Jurkat, Clone E6-1 (cell line): ENCODE measurements at regions not wholly inside any gene's neighbourhood (a gene's known extent, or its start where the extent isn't known, plus 50 kb on each side); places are given as distances from the start of the nearest gene placed in this dataset.

Source experiments
- DNase-seq: peaks from one replicate; pipeline ENCODE4 v3.0.0-alpha.2; 2011; ENCODE audit warnings: low read depth, low spot score
- H3K4me3 ChIP-seq: 2 replicates; pipeline ENCODE4 v1.5.1; 2011; ENCODE audit warnings: mild to moderate bottlenecking, low read length, control low read depth, moderate library complexity

GRCh38 chr2:219758907-219759680 is 131.7 kb downstream of the SLC4A3 start:
- no peak for DNase-seq
- H3K4me3 ChIP-seq: no peak overlapping the region

- no peak overlapping the region for H3K4me3 ChIP-seq
- DNase-seq: no peak
These were observed 132.4 kb downstream of the SLC4A3 start for GRCh38 chr2:219759801-219760200.

GRCh38 chr2:219765231-219765911 is 137.9 kb downstream of the SLC4A3 start:
- peak; percentile 4 for DNase-seq
- H3K4me3 ChIP-seq: no peak overlapping the region

- no peak overlapping the region for H3K4me3 ChIP-seq
- DNase-seq: no peak
These were observed 139.2 kb downstream of the SLC4A3 start for GRCh38 chr2:219766658-219767057.

DNA sequence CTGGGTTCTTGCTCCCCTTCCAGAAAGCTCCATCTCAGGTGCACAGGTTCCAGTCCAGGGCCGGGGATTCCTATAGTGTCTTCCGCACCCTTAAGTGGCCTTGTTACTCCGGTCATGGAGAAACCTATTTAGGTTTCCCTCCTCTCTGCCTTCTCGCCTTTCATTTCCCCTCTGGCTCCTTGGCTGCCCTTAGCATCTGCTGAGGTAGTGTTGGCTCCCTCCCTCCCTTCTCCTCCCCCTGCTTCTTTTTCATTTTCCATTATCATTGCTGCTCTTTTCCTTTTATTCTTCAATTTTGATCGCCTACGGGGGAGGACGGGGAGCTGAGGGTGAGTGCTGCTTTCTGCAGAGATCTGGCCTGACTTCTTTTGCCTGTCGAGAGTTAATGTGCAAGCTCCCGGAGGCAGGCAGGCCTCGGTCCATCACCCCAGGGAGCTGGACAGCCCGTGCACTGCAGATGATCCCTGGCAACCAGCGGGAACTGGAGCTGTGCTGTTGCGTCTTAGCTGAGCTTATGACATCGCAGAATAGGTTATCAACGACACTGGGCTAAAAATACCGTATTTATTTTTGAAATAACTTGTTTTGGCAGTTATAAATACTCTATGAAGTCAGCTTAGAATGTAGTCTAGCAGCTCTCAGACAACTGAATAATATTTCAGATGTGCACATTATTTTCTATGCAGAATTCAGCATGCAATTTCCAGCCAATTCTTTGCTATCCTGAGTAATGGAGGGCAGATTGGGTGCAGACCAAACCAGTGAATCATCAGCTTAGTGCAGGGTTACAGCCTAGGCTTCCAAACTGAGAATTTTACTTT is 141.9 kb downstream of the SLC4A3 start:
- no peak for DNase-seq
- no peak overlapping the region for H3K4me3 ChIP-seq

- no peak for DNase-seq
- no peak overlapping the region for H3K4me3 ChIP-seq
These were observed 144.7 kb downstream of the SLC4A3 start for GRCh38 chr2:219772103-219772635.

GRCh38 chr2:219772697-219773096 is 145.3 kb downstream of the SLC4A3 start:
- no peak for DNase-seq
- H3K4me3 ChIP-seq: no peak overlapping the region

GRCh38 chr2:219775506-219775905 is 148.1 kb downstream of the SLC4A3 start:
- no peak overlapping the region for H3K4me3 ChIP-seq
- DNase-seq: no peak

GRCh38 chr2:219777388-219777787 is 150.0 kb downstream of the SLC4A3 start:
- no peak for DNase-seq
- H3K4me3 ChIP-seq: no peak overlapping the region

DNA sequence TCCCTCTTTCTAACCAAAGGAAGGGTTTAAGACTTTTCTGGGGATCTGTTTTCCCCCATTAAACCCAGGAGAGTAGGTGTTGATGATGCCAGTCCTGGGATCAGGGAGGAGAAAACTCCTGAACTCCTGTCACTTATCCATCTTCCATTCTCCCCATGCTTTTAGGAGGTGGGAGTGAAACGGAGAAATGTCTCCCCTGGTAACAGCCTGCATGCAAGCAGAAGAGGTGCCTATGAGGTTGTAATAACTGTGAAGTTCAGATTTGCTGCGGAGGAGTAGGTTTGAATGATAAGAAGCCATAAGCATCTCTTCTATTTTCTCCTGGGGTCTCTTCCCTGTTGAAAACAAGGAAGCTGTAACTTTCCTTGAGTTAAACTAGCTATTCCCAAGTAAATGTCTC is 150.8 kb downstream of the SLC4A3 start:
- no peak overlapping the region for H3K4me3 ChIP-seq
- DNase-seq: no peak

GRCh38 chr2:219782737-219783348 is 155.4 kb downstream of the SLC4A3 start:
- no peak for DNase-seq
- no peak overlapping the region for H3K4me3 ChIP-seq

- DNase-seq: no peak
These were observed 156.0 kb downstream of the SLC4A3 start for GRCh38 chr2:219783359-219783975.

GRCh38 chr2:219784178-219784577 is 156.7 kb downstream of the SLC4A3 start:
- H3K4me3 ChIP-seq: no peak overlapping the region
- DNase-seq: no peak

More at GRCh38 chr2:219783359-219783975, 156.0 kb downstream of the SLC4A3 start:
- no peak overlapping the region for H3K4me3 ChIP-seq

GRCh38 chr2:219789476-219789875 is 162.0 kb downstream of the SLC4A3 start:
- no peak overlapping the region for H3K4me3 ChIP-seq
- no peak for DNase-seq

- DNase-seq: no peak
- no peak overlapping the region for H3K4me3 ChIP-seq
These were observed 165.0 kb downstream of the SLC4A3 start for GRCh38 chr2:219792446-219792845.

GRCh38 chr2:219798430-219798829 is 171.0 kb downstream of the SLC4A3 start:
- DNase-seq: no peak
- no peak overlapping the region for H3K4me3 ChIP-seq

DNA sequence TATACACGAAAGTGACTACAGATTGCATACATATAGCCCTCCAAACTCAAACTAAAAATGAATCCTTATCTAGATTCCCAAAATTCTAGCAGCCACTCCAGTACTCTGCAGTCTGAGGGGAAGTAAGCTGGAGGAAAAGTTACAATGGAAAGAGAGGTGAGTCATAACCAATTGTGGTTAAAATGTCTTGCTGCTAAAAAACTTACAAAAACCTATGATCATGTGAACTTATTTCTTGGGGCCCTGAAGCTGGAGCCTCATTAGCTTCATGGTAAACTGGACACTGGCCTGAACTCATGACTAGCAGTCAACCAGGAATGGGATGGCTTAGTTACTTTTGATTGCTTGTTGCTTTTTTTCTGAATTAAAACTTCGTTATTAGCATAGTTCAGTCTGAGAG is 175.9 kb downstream of the SLC4A3 start:
- no peak for DNase-seq
- H3K4me3 ChIP-seq: no peak overlapping the region

- no peak overlapping the region for H3K4me3 ChIP-seq
- DNase-seq: no peak
These were observed 183.5 kb downstream of the SLC4A3 start for GRCh38 chr2:219810895-219811294.

DNA sequence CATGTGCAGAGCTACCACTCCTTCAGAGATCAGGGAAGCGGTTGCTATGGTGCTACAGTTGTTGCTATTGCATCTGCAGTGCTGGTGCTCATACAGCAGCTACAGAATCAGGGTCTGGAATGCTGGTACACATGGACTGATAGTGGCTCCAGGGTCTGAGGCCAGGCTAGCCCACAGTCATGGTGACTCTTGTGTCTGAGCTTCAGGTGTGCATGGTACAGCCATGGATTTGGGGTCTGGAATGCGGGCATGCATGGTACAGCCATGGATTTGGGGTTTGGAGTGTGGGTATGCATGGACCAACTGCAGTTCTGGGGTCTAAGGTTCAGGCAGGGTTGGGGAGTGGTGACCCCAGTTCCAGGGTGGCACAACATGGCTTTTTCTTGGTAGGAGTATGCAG is 185.2 kb downstream of the SLC4A3 start:
- DNase-seq: no peak

More for the DNA sequence above, 185.2 kb downstream of the SLC4A3 start:
- no peak overlapping the region for H3K4me3 ChIP-seq
